GM19025 (cell line): ENCODE measurements at regions not wholly inside any gene's neighbourhood (a gene's known extent, or its start where the extent isn't known, plus 50 kb on each side); places are given as distances from the start of the nearest gene placed in this dataset.

Source experiments
- ATAC-seq: cut with Tn5 transposase; IDR thresholded peaks from one replicate; pipeline ENCODE4 v1.9.1; 2021; ENCODE audit warnings: mild to moderate bottlenecking, low read depth, moderate library complexity; ENCODE audit not compliant: unreplicated experiment

DNA sequence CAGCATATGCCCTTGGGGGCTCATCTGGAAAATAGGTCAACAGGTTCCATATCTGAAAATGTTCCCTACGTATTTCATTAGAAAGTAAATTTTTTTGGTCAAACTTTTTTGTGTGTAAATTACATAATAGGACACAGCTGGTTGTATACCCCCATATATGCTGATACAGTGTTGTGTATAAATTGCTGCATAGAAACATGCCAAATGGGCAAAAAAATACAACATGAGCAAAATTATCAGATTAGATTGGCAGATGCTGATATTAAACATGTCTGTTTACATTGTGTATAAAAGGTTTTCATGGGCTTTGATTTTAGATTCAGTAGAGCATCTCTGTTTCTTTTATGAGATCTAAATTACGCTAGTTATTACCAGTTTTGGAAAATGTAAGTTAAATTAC lies 2223.0 kb downstream of the MAT2B start:
- ATAC-seq, result no peak

DNA sequence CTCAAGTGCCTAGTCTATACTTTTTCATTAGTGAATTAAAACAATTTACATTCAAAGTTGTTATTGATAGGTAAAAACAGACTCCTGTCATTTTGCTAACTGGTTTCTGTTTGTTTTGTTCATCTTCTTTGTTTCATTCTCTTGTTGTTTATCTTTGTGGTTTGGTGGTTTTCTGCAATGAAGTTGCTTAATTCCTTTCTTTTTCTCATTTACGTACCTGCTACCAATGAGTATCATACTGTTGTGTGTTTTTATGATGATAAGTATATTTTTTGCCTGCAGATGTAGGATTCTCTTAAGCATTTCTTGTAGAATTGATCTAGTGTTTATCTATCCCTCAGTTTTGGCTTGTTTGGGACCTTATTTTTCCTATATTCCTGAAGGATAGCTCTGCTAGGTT lies 2230.0 kb downstream of the MAT2B start:
- no peak for ATAC-seq

- ATAC-seq, result no peak
Measured at GRCh38 chr5:165739079-165739741, 2233.8 kb downstream of the MAT2B start.

DNA sequence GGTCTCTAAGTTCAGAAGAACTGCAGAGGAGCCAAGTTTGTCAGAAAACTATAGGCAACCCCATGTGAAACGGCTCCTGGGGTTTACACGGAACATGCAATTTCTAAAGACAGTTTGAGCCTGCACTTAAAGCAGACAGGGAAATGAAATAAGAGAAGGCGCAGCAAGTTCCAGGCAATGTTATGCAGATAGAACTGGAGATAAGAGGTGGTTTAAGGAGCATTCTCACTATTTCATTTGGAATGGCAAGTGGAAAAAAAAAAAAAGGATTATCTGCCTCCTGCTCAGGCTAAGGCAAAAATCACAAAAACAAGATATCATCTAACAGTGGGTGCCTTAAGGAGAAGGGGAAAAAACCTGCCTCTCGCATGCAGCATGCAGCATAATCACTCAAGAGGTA lies 2252.4 kb downstream of the MAT2B start:
- no peak for ATAC-seq

GRCh38 chr5:165775111-165775510 lies 2269.7 kb downstream of the MAT2B start:
- no peak for ATAC-seq

DNA sequence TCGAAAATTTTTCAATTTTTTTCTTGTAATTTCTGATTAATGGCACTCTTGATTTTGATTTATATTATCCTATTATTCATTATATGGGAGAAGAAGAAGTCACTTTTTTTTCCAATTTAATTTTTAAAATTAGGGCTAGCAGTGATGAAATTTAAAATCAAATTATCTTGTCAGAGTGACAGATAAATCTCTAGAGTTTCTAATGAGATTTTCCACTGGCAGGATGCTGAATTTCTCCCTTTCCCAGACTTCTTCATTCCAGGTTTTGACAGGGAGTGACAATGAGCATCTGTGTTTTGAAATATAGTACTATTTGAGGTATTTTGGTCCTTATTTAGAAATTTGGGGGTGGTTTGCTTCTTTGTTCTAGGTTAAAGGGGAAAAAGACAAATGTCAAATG lies 2274.1 kb downstream of the MAT2B start:
- ATAC-seq, result no peak

DNA sequence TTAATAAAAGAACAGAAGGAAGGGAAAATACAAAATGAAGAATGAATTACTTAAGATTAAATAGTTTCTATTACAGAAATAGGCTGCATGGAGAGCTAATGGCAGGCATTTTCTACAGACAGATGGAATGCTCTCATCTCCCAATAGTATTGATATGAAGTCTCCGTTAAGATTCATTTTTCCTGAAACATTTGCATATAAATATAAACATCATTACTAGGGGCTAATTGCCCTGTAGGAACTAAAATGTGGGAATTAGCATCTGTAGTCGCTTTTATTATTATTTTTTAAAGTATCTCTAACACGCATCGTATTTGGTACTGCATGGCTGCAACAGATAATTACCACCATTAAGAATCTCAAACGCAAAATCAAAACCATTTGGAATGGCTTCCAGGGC lies 2275.5 kb downstream of the MAT2B start:
- ATAC-seq, result no peak

DNA sequence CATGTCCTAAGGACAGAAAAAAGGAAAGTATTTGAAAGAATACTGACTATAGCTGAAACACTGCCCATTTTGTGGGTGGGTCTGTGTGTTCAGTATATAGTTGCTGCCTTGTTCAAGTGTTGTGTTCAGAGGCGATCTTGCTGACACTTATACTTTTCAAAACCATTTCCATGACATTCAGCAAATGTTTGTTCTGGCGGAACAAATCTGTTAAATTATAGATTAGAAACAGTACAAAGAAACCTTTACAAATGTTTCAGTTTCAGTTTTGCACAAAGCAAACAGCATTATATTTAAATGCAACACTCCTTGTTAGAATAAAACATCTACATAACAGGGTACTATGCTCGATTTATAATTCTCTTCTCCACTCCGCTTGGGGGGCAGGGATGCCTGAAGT lies 2276.3 kb downstream of the MAT2B start:
- no peak for ATAC-seq

GRCh38 chr5:165783024-165783423 lies 2277.6 kb downstream of the MAT2B start:
- ATAC-seq, result no peak

- ATAC-seq, result no peak
Measured at GRCh38 chr5:165786073-165786472, 2280.7 kb downstream of the MAT2B start.

DNA sequence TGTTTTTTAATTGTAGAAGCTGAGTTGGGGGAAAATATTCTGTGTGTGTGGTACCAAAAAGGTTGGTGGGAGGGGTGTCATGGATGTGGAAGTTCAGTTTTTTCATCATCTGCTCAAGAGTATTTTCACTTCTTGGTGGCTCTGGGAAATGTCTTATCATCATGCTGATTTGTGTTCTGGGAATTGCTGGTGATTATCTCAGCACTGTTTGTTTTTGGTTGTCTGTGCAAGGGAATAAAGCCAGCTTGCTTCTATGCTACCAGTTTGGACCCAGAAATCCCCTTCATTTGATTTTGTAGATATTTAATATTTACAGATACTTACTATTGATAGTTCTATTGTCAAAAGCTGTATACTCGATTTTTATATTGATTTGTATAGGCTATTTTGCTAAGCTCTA lies 2289.7 kb downstream of the MAT2B start:
- ATAC-seq, result no peak

DNA sequence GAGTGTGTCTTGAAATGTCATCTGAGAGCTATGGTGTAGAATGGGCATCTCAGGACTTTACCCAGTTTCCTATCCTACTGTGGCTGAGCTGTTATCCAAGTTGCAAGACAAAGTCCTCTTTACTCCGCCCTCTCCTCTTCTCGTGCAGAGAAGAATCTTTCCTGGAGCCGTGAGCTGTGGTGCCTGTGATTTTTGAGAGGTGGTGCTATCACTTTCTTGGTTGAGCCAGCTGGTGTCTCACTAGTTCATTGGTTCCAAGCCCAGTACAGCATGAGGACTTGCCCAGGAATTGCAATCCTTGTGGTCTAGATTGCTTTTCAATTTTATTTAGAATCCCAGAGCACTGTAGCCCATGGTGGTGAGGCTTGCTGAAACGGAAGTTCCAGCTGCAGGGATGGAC lies 2300.3 kb downstream of the MAT2B start:
- no peak for ATAC-seq

DNA sequence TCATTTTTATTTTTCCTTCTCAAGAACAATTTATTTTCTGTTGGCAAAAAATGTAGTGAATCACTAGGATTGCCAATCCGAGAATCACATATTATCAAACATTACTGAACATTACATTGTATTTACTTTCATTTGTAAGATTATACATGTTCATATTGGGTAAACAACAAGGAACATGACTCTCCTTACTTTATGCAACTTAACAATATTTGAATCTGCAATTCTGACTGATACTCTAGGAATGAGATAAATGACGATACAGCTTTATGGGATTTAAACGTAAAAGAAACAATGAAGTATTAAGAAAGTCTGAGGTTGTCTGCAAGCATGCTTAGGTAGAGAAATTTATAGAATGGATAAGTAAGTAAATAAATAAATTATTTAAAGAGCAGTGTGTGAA lies 2302.9 kb downstream of the MAT2B start:
- no peak for ATAC-seq

DNA sequence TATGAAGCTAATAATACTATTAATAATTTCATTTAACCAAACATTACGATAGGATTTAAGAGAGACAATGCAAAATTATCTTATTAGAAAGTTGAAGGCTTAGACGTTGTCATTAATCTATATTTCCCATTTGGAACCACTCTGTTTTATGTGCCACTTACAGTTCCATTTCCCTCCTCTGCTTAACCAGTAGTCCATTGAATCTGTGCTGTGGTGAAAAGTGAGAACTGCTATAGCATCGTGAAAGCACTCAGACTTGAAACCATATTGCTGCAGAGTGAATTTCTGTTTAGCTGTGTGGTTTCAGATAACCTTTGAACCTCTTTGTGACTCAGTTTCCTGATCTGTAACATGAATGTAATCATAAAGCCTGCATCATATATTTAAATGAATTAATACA lies 2304.5 kb downstream of the MAT2B start:
- ATAC-seq, result no peak

- ATAC-seq, result no peak
Measured at GRCh38 chr5:165829504-165829903, 2324.1 kb downstream of the MAT2B start.

- ATAC-seq, result no peak
Measured at GRCh38 chr5:165834891-165835290, 2329.5 kb downstream of the MAT2B start.

DNA sequence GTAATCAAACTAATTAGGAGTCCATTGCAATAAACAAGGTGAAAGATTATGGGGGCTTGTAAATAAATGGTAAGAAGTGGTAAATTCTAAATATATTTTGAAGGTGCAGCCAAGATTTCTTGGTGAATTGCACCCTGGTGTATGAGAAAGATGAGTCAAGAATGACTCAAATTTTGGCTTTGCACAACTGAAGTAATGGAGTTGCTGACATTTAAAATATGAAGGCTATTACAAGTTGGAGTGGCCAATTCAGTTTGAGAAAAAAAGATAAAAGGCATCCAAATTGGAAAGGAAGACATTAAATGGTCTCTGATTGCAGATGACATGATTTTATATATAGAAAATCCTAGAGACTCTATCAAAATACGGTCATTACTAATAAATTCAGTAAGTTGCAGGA lies 2330.6 kb downstream of the MAT2B start:
- ATAC-seq, result no peak

DNA sequence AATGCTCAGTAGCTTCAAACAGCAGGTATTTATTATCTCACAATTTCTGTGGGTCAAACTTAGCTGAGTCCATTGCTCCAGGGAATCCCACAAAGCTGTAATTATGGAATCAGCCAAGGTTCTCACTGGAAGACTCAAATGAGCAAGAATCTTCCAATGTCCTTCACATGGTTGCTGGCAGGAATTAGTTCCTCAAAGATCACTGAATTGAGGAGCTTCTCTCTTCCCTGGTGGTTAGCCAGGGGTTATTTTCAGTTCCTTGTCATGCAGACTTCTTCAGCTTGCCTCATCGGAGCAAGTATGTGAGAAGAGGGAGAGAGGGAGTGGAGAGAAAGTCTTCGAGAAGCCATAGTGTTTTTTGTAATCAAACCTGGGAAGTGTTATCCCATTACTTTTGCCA lies 2331.9 kb downstream of the MAT2B start:
- no peak for ATAC-seq

DNA sequence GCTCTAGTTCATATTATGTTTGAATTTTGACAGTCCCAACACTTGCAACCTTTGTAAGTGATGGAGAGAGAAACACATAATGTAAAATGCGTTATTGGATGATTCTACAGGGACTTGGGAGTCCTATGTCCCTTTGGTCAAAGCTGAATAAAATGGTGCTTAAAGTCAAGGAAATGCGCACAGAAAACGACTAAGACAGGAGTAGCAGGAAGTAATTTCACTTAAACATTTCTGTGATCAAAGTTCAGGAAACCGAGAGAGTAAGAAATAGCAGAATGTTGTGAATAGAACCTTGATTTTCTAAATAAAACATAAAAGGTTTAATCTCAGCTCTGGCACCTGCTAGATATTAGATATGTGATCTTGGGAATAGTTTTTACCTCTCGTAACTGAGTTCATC lies 2339.2 kb downstream of the MAT2B start:
- no peak for ATAC-seq

DNA sequence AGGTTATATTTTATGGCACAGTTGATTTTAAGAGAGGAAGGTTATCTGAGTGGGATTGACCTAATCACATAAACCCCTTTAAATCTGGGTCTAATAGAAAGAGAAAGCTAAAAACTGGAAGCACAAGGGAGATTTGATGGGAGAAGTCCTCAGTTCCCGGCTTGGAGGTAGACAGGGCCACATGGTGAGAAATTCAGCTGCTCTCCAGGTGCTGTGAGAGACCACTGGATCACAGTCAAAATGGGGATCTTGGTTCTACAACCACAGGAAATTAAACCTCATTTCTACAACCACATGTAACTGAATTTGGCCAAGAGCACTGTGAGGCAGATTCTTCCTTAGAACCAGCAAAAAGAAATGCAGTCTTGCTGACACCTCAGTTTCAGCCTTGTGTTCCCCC lies 2352.7 kb downstream of the MAT2B start:
- no peak for ATAC-seq

DNA sequence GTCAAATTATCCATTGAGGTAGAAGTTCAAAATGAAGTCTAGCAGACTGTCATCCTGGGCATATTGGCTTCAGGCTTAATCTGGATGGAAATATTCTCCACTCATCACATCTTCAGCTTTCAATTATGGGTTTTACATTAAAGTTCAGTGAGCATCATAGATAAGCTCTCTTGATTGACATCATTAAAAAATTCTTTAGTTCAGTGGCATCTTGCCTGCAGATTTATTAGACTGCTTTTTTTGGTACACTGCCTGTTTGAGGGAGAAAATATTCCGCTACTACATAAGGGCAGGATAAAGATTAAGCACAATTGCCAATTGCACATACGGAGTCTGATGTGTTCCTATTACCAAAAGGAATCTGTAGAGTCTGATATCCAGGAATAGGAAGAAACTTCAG lies 2353.8 kb downstream of the MAT2B start:
- ATAC-seq, result no peak

GRCh38 chr5:165863239-165863638 lies 2357.8 kb downstream of the MAT2B start:
- ATAC-seq, result no peak

DNA sequence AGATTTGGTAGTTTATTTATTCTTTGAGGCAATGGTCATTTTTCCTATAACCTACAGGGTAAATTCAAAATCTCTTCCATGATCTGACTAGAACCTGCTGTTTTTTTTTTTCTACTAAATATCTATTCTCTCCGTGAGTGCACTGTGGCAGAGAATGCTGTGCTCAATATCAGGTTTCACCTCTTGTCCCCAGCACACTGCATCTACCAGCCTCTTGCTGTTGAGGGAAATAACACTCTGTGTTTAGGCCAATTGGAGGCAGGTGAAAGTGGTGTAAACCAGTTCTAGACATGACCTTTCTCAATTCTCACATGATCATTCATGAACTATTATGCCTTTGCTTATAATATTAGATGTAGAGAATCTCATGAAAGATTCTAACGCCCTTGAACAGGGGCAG lies 2365.9 kb downstream of the MAT2B start:
- no peak for ATAC-seq
